PC-3 (cell line): ENCODE measurements at regions not wholly inside any gene's neighbourhood (a gene's known extent, or its start where the extent isn't known, plus 50 kb on each side); places are given as distances from the start of the nearest gene placed in this dataset.

Experiments
- EZH2 ChIP-seq: fragments of 300-600 bp; sonication (generic); IDR thresholded peaks from one replicate; pipeline ENCODE4 v1.6.1; 2017; ENCODE audit warnings: antibody characterized with exemption, mild to moderate bottlenecking, low read length; ENCODE audit not compliant: unreplicated experiment
- EZH2phosphoT487 ChIP-seq: fragments of 300-600 bp; sonication (generic); IDR thresholded peaks from 2 replicates; pipeline ENCODE4 v1.6.1; 2018; ENCODE audit warnings: mild to moderate bottlenecking, antibody characterized with exemption, low read length, borderline replicate concordance
- TF ChIP-seq, protein P1 (sequence below): fragments of 300-600 bp; sonication (generic); conservative IDR thresholded peaks from 2 replicates; pipeline ENCODE4 v1.5.1; 2017; ENCODE audit warnings: antibody characterized with exemption, low read depth, mild to moderate bottlenecking, low read length

DNA sequence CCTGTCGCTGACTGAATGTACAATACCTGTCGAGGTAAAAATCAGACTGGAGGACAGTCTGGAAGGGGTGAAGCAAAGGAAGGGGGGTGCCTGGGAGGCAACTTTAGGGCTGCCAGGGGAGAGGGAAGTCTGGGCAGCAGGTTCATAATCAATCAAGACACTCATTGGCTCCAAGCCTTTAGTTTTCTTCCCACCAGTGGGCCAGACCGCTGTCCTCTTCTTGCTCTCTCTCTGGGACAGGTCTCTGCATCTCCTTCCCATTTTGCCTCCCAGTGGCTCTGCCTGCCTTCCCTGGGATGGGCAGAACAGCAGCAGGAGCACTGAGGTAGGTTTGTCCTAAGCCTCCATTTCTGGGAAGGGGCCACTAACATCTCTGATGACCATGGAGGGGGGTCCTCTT, 206.5 kb downstream of the TTC8 start:
- TF ChIP-seq, protein P1, sequence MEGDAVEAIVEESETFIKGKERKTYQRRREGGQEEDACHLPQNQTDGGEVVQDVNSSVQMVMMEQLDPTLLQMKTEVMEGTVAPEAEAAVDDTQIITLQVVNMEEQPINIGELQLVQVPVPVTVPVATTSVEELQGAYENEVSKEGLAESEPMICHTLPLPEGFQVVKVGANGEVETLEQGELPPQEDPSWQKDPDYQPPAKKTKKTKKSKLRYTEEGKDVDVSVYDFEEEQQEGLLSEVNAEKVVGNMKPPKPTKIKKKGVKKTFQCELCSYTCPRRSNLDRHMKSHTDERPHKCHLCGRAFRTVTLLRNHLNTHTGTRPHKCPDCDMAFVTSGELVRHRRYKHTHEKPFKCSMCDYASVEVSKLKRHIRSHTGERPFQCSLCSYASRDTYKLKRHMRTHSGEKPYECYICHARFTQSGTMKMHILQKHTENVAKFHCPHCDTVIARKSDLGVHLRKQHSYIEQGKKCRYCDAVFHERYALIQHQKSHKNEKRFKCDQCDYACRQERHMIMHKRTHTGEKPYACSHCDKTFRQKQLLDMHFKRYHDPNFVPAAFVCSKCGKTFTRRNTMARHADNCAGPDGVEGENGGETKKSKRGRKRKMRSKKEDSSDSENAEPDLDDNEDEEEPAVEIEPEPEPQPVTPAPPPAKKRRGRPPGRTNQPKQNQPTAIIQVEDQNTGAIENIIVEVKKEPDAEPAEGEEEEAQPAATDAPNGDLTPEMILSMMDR: no peak
- no peak for TF ChIP-seq EZH2
- no peak for TF ChIP-seq EZH2phosphoT487
